ENCODE measurements at regions not wholly inside any gene's neighbourhood (a gene's known extent, or its start where the extent isn't known, plus 50 kb on each side); places are given as distances from the start of the nearest gene placed in this dataset.

GRCh38 chr16:59179446-59180082 is 445.4 kb upstream of the GOT2 start:
- no peak for DNase-seq

- DNase-seq, result no peak
These were observed 439.3 kb upstream of the GOT2 start for GRCh38 chr16:59173408-59173831.

- no peak for DNase-seq
These were observed 436.1 kb upstream of the GOT2 start for GRCh38 chr16:59170099-59170712.

- DNase-seq, result no peak
These were observed 435.1 kb upstream of the GOT2 start for GRCh38 chr16:59169168-59169567.

- DNase-seq, result no peak
These were observed 434.5 kb upstream of the GOT2 start for GRCh38 chr16:59168461-59169114.

- DNase-seq, result no peak
These were observed 430.3 kb upstream of the GOT2 start for GRCh38 chr16:59164461-59164860.

GRCh38 chr16:59163371-59164055 is 429.4 kb upstream of the GOT2 start:
- DNase-seq, result no peak

GRCh38 chr16:59161679-59162078 is 427.6 kb upstream of the GOT2 start:
- no peak for DNase-seq

- no peak for DNase-seq
These were observed 420.2 kb upstream of the GOT2 start for GRCh38 chr16:59154295-59154694.

- DNase-seq, result no peak
These were observed 414.6 kb upstream of the GOT2 start for GRCh38 chr16:59148769-59149155.

- no peak for DNase-seq
These were observed 414.1 kb upstream of the GOT2 start for GRCh38 chr16:59148056-59148768.

GRCh38 chr16:59146140-59146539 is 412.0 kb upstream of the GOT2 start:
- no peak for DNase-seq

- DNase-seq, result no peak
These were observed 410.7 kb upstream of the GOT2 start for GRCh38 chr16:59144841-59145240.

GRCh38 chr16:59144326-59144725 is 410.2 kb upstream of the GOT2 start:
- no peak for DNase-seq

GRCh38 chr16:59126486-59126885 is 392.4 kb upstream of the GOT2 start:
- DNase-seq, result no peak

- no peak for DNase-seq
These were observed 389.9 kb upstream of the GOT2 start for GRCh38 chr16:59124056-59124455.

GRCh38 chr16:59123479-59123878 is 389.4 kb upstream of the GOT2 start:
- DNase-seq, result no peak

GRCh38 chr16:59122262-59122537 is 388.1 kb upstream of the GOT2 start:
- DNase-seq, result no peak

- DNase-seq, result no peak
These were observed 387.5 kb upstream of the GOT2 start for GRCh38 chr16:59121411-59122261.

- no peak for DNase-seq
These were observed 382.6 kb upstream of the GOT2 start for GRCh38 chr16:59116744-59117143.

- no peak for DNase-seq
These were observed 380.7 kb upstream of the GOT2 start for GRCh38 chr16:59114790-59115189.

- no peak for DNase-seq
These were observed 379.0 kb upstream of the GOT2 start for GRCh38 chr16:59113004-59113670.

Measured in activated CD4-positive, alpha-beta T cell treated with anti-CD3 and anti-CD28 coated beads, Interleukin-2, amount 50 U/mL, for 16 hours (primary cell).